VCaP (cell line): ENCODE measurements at regions not wholly inside any gene's neighbourhood (a gene's known extent, or its start where the extent isn't known, plus 50 kb on each side); places are given as distances from the start of the nearest gene placed in this dataset.

Experiments used
- H3K27ac ChIP-seq: fragments of 450-650 bp; 2 replicates; pipeline ENCODE4 v1.5.1; 2017
- CTCF ChIP-seq: fragments of 450-650 bp; conservative IDR thresholded peaks from 2 replicates; pipeline ENCODE4 v1.5.1; 2017; ENCODE audit warnings: mild to moderate bottlenecking, moderate library complexity

- TF ChIP-seq CTCF: no peak
- H3K27ac ChIP-seq: no peak overlapping the region
These were observed 136.9 kb upstream of the CDK6 start for GRCh38 chr7:92973293-92973731.

DNA sequence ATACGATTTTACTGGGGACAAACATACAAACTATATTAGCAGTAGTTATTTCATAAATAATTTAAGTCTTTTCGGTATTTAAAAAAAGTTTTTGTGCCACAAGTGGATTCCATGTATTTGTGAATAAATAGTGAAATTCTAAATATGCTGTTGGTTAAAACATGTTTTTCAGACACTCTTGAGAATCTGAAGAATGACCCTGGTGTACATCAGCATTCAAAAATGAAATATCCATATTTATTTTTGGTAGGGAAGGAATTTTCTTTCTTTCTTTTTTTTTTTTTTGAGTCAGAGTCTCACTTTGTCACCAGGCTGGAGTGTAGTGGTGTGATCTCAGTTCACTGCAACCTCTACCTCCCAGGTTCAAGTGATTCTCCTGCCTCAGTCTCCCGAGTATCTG is 136.1 kb upstream of the CDK6 start:
- H3K27ac ChIP-seq: no peak overlapping the region
- TF ChIP-seq CTCF: no peak

GRCh38 chr7:92969061-92969460 is 132.7 kb upstream of the CDK6 start:
- no peak overlapping the region for H3K27ac ChIP-seq
- no peak for TF ChIP-seq CTCF

GRCh38 chr7:92968502-92968901 is 132.1 kb upstream of the CDK6 start:
- no peak for TF ChIP-seq CTCF
- no peak overlapping the region for H3K27ac ChIP-seq

- TF ChIP-seq CTCF: no peak
- H3K27ac ChIP-seq: no peak overlapping the region
These were observed 130.9 kb upstream of the CDK6 start for GRCh38 chr7:92967238-92967637.

DNA sequence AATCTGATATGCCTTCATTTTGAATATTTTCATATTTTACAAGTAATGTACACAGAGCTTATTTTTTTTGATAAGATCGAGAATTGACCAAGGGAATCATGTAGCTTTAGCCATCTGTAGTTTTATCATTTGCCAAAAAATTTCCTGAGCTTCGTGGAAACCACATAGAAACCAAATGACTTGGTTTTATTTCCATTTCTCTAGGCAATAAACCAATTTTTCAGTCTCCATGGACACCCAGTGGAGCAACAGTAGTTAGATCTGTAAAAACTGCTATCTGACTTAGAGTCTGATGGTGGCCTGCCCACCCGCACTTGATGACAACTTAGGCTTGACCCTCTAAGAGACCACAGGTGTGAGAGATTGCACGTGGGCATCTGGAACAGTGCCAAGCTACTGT is 127.8 kb upstream of the CDK6 start:
- TF ChIP-seq CTCF: no peak
- no peak overlapping the region for H3K27ac ChIP-seq

DNA sequence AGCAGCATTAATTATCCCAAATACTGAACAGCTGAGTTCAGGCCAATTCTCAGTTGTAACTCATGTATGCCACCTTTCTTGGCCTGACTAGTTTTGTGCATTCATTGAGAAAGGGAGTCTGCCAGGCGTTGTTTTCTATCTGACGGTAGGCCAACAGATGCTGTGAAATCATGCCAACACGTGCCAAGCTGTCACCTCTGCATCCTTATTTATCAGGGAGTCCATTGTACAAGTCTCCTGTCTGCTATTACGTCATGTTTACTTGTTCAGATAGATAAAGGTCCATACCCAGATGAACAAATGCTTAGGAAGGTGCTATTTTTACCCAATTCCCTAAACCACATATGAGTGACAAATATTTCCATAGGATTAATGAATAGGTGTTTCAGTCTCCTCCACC is 127.2 kb upstream of the CDK6 start:
- no peak for TF ChIP-seq CTCF
- H3K27ac ChIP-seq: no peak overlapping the region

GRCh38 chr7:92961961-92962360 is 125.6 kb upstream of the CDK6 start:
- TF ChIP-seq CTCF: no peak
- H3K27ac ChIP-seq: no peak overlapping the region
